Upper lobe of right lung (tissue), 1 donor: ENCODE measurements at regions not wholly inside any gene's neighbourhood (a gene's known extent, or its start where the extent isn't known, plus 50 kb on each side); places are given as distances from the start of the nearest gene placed in this dataset.

ENCODE experiments used
- ATAC-seq: fragments of 200-7000 bp; cut with Tn5 transposase; one replicate; pipeline ENCODE4 v1.9.1; 2020; ENCODE audit warnings: mild to moderate bottlenecking, moderate library complexity
- DNase-seq: peaks from one replicate; pipeline ENCODE4 v3.0.0-alpha.2; 2020
- H3K27ac ChIP-seq: fragments of 200-600 bp; one replicate; pipeline ENCODE4 v1.8.0; 2022
- H3K27me3 ChIP-seq: fragments of 200-600 bp; one replicate; pipeline ENCODE4 v1.8.0; 2022; ENCODE audit warnings: mild to moderate bottlenecking
- H3K36me3 ChIP-seq: fragments of 200-600 bp; one replicate; pipeline ENCODE4 v1.8.0; 2022
- H3K4me1 ChIP-seq: fragments of 200-600 bp; one replicate; pipeline ENCODE4 v1.8.0; 2022
- H3K4me3 ChIP-seq: fragments of 200-600 bp; one replicate; pipeline ENCODE4 v1.8.0; 2022; ENCODE audit warnings: mild to moderate bottlenecking
- H3K9me3 ChIP-seq: fragments of 200-600 bp; one replicate; pipeline ENCODE4 v1.8.0; 2022
- CTCF ChIP-seq: fragments of 200-600 bp; IDR thresholded peaks from one replicate; pipeline ENCODE4 v1.8.0; 2022; ENCODE audit warnings: antibody characterized with exemption
- intact Hi-C: fragments of 100-400 bp; cut with DNase I; formaldehyde crosslinking; loops from one replicate; pipeline ENCODE4 v1.11.0; 2022
- donor health status: DM: no; HTN: yes; CAD: no; lungs with severe emphysema.

GRCh38 chr16:85550953-85551924 lies 61.9 kb upstream of the GSE1 start:
- DNase-seq (no peak), ATAC-seq (no peak)
- H3K27ac ChIP-seq: no peak overlapping the region
- no peaks in the 10 kb centered on the region for H3K9me3 ChIP-seq
- H3K4me3 ChIP-seq: no peak overlapping the region
- H3K27me3 ChIP-seq: no peaks in the 10 kb centered on the region
- intact Hi-C loops: no loop called here
- no peak for TF ChIP-seq CTCF
- H3K36me3 ChIP-seq: no peaks in the 10 kb centered on the region
- H3K4me1 ChIP-seq: peaks cover 5% of the 10 kb centered on the region

GRCh38 chr16:85552980-85553435 lies 60.1 kb upstream of the GSE1 start:
- peak overlapping the region; percentile 87 for H3K4me3 ChIP-seq
- H3K9me3 ChIP-seq: no peaks in the 10 kb centered on the region
- H3K36me3 ChIP-seq: no peaks in the 10 kb centered on the region
- peaks cover 10% of the 10 kb centered on the region for H3K4me1 ChIP-seq
- H3K27me3 ChIP-seq: no peaks in the 10 kb centered on the region
- ATAC-seq (no peak), DNase-seq (peak; percentile 71)
- H3K27ac ChIP-seq: peak overlapping the region; percentile 95
- TF ChIP-seq CTCF: no peak
- intact Hi-C loops: no loop called here

- no peaks in the 10 kb centered on the region for H3K27me3 ChIP-seq
- peak; percentile 89 for DNase-seq
- peak overlapping the region; percentile 87 for H3K4me3 ChIP-seq
- intact Hi-C loops: no loop called here
- H3K4me1 ChIP-seq: peaks cover 16% of the 10 kb centered on the region
- peak overlapping the region; percentile 95 for H3K27ac ChIP-seq
- TF ChIP-seq CTCF: peak; percentile 41
- no peaks in the 10 kb centered on the region for H3K9me3 ChIP-seq
- H3K36me3 ChIP-seq: no peaks in the 10 kb centered on the region
- ATAC-seq: peak; percentile 70
These were observed 59.5 kb upstream of the GSE1 start for GRCh38 chr16:85553436-85554113.

GRCh38 chr16:85554114-85554888 lies 58.8 kb upstream of the GSE1 start:
- no peaks in the 10 kb centered on the region for H3K9me3 ChIP-seq
- DNase-seq (peak; percentile 81), ATAC-seq (peak; percentile 64)
- peak overlapping the region; percentile 95 for H3K27ac ChIP-seq
- H3K4me3 ChIP-seq: peak overlapping the region; percentile 87
- no peaks in the 10 kb centered on the region for H3K36me3 ChIP-seq
- no peaks in the 10 kb centered on the region for H3K27me3 ChIP-seq
- TF ChIP-seq CTCF: no peak
- peaks cover 23% of the 10 kb centered on the region for H3K4me1 ChIP-seq
- intact Hi-C loops: no loop called here
